Stimulated activated effector memory CD8-positive, alpha-beta T cell treated with anti-CD3 and anti-CD28 coated beads, Interleukin-12 subunit alpha, Interleukin-12 subunit beta, amount 100 ng/mL, for 72 hours (primary cell): ENCODE measurements at regions not wholly inside any gene's neighbourhood (a gene's known extent, or its start where the extent isn't known, plus 50 kb on each side); places are given as distances from the start of the nearest gene placed in this dataset.
"Not testable (repeated sequence)": the region's sequence is repeated elsewhere in the genome, so short reads cannot be mapped to it uniquely, and the experiment has no call there.

Experiments
- ATAC-seq: fragments of 150-1000 bp; cut with Tn5 transposase; 2 replicates; pipeline ENCODE4 v1.10.0; 2021
- DNase-seq, 2 donors: peaks; one replicate each; pipeline ENCODE4 v3.0.0; 2021 to 2022; ENCODE audit warnings: low spot score in 2 of 2
- H3K27ac Mint-ChIP-seq: one replicate; pipeline ENCODE4 v1.8.0; 2022; ENCODE audit warnings: mild to moderate bottlenecking, mixed read lengths
- H3K36me3 Mint-ChIP-seq: one replicate; pipeline ENCODE4 v1.8.0; 2022; ENCODE audit warnings: mild to moderate bottlenecking, mixed read lengths
- H3K4me1 Mint-ChIP-seq: one replicate; pipeline ENCODE4 v1.8.0; 2022; ENCODE audit warnings: mixed read lengths
- H3K4me3 Mint-ChIP-seq: one replicate; pipeline ENCODE4 v1.8.0; 2022; ENCODE audit warnings: mild to moderate bottlenecking, mixed read lengths
- H3K9me3 Mint-ChIP-seq: one replicate; pipeline ENCODE4 v1.8.0; 2022; ENCODE audit warnings: mixed read lengths

DNA sequence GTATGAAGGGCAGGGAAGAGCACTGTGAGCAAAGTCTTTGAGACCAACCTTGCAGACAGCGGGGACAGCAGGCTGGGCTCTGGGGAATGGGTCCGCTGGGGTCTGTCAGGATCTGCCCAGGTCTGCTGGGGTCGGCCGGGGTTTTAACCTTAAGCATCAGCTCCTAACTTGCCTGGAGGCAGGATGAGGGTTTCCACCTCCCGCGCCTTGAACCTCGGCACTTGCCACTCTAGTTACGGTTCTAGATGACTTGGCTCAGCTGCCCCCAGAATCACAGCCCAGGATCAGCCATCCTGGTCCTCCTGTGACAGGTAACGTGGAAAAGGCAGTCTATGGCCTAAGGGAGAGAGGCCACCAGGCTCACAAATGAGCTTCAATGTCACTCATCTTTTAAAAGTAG lies 50.4 kb upstream of the CACUL1 start:
- H3K4me1 Mint-ChIP-seq = no peaks in the 10 kb centered on the region
- no peaks in the 10 kb centered on the region for H3K9me3 Mint-ChIP-seq
- no peak overlapping the region for H3K4me3 Mint-ChIP-seq
- H3K27ac Mint-ChIP-seq = no peak overlapping the region
- ATAC-seq = no peak
- no peak for DNase-seq
- no peaks in the 10 kb centered on the region for H3K36me3 Mint-ChIP-seq

DNA sequence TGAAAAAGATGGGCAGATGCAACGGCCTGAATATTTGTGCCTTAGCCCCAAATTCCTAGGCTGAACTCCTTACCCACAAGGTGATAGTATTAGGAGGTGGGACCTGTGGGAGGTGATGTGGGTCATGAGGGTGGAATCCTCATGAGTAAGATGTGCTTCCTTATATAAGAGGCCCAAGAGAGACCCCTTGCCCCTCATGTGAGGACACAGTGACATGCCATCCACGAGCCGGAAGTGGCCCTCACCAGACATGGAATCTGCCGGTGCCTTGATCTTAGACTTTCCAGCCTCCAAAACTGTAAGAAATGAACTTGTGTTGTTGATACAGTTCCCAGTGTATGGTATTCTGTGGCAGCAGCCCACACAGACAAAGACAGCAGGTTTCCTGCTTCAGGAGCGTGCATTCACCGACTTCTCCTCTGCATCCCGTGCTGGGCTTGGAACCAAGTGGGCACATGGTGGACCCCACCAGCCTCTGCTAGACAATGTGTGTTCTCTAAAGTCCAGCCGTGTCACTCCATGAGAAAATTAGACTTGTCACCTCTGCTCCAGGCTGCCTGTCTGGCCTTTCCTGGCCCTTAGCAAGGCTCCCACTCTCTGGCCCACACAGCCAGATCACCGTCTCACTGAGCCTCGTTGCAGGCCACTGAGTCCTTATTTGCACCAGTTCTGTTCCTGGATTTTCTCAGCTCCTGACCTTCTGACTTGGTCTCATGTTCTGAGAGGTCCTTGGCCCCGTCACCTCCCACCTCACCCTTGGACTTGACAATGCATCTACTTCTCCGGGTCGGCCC lies 52.9 kb upstream of the CACUL1 start:
- no peaks in the 10 kb centered on the region for H3K9me3 Mint-ChIP-seq
- no peak overlapping the region for H3K27ac Mint-ChIP-seq
- H3K4me1 Mint-ChIP-seq = no peaks in the 10 kb centered on the region

DNA sequence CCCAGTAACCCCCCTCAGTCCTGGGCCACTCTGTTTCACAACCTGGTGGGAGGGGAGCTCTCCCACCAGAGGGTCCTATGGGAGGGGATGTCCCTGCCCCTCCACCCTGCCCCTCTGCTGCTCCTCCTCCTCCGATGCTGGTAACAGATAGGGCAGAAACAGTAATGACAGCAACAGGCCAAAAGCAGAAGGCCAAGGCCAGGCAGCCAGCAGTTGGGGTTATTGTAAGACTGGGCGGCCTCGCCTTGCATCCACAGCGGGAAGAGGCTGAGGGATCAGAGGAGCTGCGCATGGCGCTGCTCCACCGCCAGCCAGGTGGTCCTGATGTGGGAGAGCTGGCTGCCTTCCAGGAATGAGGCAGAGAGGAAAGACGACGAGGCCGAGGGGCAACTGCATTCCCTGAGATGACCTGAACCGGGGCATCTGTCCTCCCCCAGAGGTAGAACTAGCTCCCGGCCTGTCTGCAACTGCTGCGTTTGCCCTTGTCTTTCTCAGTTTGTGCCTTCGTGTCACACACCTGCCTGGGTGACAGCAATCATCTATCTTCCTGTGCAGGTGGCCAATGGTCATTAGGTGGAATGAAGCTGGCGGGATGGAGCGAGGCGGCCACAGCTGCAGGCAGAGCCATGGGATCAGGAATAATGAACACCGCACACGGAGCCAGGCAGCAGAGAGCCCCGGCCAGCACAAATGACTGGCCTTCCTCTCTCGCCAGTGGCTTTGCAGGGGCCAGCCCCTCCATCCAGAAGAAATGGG lies 54.0 kb upstream of the CACUL1 start:
- DNase-seq = no peak
- no peaks in the 10 kb centered on the region for H3K9me3 Mint-ChIP-seq
- no peak overlapping the region for H3K4me3 Mint-ChIP-seq
- H3K4me1 Mint-ChIP-seq = no peaks in the 10 kb centered on the region
- no peak for ATAC-seq
- H3K27ac Mint-ChIP-seq = no peak overlapping the region
- H3K36me3 Mint-ChIP-seq = no peaks in the 10 kb centered on the region

More for the DNA sequence above, 52.9 kb upstream of the CACUL1 start:
- DNase-seq (no peak), ATAC-seq (no peak)
- Mint-ChIP-seq H3K4me3 (no peak overlapping the region), H3K36me3 (no peaks in the 10 kb centered on the region)

DNA sequence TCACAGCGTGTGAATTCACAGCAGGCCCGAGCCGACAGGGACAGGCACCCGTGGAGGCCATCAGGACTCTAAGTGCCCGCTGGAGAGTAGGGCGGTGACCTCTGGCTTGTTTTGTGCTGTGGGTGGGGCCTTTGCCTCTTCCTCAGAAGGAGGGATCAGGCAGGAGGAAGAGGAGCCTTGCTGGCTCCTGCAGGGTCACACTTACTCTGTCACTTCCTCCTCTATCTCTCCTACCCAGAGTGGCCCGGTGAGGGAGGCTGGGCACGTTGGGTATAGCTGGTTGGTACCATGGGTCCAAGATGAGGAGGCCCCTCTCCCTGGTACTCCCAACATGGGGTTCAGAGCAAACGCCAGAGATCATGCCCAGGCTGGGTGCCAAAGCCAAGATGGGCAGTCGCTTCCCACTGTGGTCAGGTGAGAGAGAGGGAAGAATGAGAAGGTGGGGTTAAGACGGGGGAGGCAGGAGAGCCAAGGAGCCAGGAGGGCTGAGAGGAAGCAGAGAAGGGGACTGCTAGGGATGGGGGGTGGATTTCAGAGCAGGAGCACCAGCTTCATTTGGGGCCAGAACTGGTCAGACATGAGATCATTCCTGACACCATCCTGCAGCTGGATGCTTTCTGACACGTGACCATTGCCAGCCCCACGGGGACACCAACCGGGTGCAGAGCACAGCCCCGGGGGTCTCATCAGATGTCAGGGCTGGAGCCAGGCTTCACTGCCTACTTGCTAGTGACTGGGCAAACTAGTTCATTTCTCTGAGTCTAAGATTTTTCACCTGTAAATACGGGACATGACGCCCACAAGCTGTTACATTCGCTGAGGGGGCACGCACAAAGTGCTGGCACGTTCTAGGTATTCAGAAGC lies 54.8 kb upstream of the CACUL1 start:
- no peaks in the 10 kb centered on the region for H3K4me1 Mint-ChIP-seq
- no peak overlapping the region for H3K4me3 Mint-ChIP-seq
- H3K27ac Mint-ChIP-seq = no peak overlapping the region
- no peak for DNase-seq
- no peaks in the 10 kb centered on the region for H3K9me3 Mint-ChIP-seq
- no peaks in the 10 kb centered on the region for H3K36me3 Mint-ChIP-seq
- no peak for ATAC-seq

DNA sequence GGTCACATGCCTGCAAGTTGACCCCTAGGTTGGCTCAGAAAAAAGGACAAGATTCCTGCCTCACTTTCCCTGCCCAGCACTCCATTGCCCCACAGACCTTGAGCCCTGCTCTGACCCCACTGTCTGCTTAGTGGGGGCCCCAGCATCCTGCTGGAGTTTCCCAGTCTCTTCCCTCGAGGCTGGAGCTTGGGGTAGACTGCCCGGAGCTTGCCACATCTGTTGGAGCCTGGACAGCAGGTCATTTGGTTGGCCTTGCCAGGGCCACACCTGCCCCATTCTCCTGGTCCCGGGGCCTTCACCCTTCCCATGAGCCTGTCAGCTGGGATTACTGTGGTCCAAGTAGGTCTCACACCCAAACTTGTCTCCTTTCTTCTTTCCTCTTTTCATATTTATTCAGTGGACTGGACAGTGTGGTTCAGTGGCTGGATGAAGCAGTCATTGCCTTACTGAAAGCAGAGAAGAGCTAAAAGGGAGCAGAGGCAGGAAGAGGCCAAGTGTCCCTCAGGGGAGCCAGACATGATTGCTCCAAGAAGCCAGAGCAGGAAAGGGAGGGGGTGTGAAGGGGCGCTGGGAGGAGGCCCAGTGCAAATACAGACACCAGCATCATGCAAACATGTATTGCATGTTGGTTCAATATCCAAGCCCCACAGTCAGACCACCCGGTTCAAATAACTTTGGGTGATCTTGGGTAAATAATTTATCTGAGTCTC lies 56.2 kb upstream of the CACUL1 start:
- no peak overlapping the region for H3K27ac Mint-ChIP-seq
- H3K9me3 Mint-ChIP-seq = no peaks in the 10 kb centered on the region
- no peaks in the 10 kb centered on the region for H3K36me3 Mint-ChIP-seq
- ATAC-seq (no peak), DNase-seq (no peak)
- no peak overlapping the region for H3K4me3 Mint-ChIP-seq
- H3K4me1 Mint-ChIP-seq = no peaks in the 10 kb centered on the region

DNA sequence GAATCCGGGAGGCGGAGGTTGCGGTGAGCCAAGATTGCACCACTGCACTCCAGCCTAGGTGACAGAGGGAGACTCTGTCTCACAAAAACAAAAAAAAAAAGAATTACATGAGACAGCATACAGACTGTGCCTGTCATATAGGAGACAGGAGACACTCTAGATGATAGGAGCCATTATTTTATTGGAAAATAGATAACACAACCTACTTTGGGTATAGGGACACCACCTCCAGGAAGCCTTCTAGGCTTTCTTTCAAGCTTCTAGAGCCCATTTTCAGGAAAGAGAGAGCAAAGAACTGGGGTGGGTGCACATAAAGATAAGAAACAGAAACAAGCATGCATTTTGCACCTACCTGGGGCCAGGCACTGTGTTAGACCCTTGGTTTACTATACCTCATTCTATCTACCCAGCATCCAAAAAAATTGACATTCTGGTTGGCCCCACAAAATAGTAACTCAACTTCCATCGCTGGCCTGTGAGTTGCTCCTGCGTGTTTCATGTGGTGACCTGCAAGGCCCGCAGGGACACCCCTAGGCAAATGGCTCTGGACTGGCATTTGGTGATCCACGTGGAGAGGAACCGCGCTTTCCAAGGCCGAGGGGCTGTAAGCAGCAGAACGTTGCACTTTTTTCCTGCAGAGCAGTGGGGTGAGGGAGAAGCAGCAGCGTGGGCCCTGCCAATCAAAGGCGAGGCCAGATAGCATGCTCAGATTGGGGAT lies 57.1 kb upstream of the CACUL1 start:
- no peaks in the 10 kb centered on the region for H3K4me1 Mint-ChIP-seq
- DNase-seq (no peak), ATAC-seq (no peak)
- no peak overlapping the region for H3K27ac Mint-ChIP-seq
- no peak overlapping the region for H3K4me3 Mint-ChIP-seq
- H3K36me3 Mint-ChIP-seq = no peaks in the 10 kb centered on the region
- H3K9me3 Mint-ChIP-seq = no peaks in the 10 kb centered on the region

DNA sequence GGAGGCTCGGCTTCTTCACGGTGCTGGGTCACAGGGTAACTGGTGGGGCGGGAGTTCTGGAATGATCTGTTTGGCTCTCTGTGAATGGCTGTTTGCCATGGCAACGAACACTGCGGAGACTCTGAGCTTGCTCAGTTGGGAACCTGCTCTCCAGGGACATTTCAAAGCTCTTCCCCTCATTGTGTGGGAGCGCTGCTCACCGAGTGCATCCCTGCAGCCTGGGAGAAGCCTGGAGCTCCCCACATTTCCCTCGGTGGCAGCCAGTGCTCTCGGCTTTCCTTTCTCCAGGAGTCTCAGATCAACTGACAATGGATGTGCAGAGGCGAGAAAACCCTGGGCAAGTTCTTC lies 57.6 kb upstream of the CACUL1 start:
- ATAC-seq = no peak
- Mint-ChIP-seq H3K4me3 (no peak overlapping the region), H3K27ac (no peak overlapping the region), H3K4me1 (no peaks in the 10 kb centered on the region), H3K36me3 (no peaks in the 10 kb centered on the region), H3K9me3 (no peaks in the 10 kb centered on the region)
- no peak for DNase-seq

DNA sequence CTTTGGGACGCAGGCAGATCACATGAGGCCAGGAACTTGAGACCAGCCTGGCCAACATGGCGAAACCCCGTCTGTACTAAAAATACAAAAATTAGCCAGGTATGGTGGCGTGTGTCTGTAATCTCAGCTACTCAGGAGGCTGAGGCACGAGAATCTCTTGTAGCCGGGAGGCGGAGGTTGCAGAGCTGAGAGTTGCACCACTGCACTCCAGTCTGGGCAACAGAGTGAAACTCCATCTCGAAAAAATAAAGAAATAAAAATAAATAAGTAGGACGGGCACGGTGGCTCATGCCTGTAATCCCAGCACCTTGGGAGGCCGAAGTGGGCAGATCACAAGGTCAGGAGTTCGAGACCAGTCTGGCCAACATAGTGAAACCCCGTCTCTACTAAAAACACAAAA lies 58.2 kb upstream of the CACUL1 start:
- not testable (repeated sequence) for DNase-seq, ATAC-seq, H3K36me3 Mint-ChIP-seq, H3K27ac Mint-ChIP-seq, H3K4me3 Mint-ChIP-seq, H3K9me3 Mint-ChIP-seq, H3K4me1 Mint-ChIP-seq

DNA sequence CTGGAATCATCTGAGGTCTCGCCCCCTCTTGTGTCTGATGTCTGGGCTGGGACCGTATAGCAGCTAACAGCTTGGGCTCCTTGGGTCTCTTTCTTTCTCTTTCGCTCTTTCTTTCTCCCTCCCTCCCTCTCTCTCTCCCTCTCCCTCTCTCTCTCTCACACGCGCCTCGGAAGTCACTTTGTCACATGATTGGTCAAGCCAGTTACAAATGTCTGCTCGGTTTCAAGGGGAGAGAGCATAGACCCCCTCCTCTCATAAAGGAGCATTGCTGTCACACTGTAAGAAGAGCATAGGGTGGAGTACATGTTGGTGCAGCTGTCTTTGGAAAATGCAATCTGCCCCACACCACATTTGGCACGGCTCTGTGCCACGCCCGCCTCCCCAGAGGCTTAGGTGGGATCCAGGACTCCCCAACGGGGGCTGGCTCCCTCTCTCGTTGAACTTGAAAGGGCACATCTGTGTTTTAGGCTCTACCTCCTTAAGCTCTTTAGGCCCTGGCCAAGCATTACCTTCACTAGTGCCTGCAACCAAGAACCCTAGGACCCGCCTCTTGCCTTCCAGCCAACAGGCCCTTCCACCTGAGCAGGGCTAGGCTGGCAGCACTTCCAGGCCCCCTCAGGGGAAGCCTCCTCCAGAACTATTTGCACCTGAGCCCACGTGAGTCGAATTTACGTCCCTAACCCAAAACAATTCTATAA lies 61.9 kb upstream of the CACUL1 start:
- DNase-seq (no peak), ATAC-seq (no peak)
- no peaks in the 10 kb centered on the region for H3K36me3 Mint-ChIP-seq
- no peaks in the 10 kb centered on the region for H3K4me1 Mint-ChIP-seq
- H3K4me3 Mint-ChIP-seq = no peak overlapping the region
- no peaks in the 10 kb centered on the region for H3K9me3 Mint-ChIP-seq
- no peak overlapping the region for H3K27ac Mint-ChIP-seq

DNA sequence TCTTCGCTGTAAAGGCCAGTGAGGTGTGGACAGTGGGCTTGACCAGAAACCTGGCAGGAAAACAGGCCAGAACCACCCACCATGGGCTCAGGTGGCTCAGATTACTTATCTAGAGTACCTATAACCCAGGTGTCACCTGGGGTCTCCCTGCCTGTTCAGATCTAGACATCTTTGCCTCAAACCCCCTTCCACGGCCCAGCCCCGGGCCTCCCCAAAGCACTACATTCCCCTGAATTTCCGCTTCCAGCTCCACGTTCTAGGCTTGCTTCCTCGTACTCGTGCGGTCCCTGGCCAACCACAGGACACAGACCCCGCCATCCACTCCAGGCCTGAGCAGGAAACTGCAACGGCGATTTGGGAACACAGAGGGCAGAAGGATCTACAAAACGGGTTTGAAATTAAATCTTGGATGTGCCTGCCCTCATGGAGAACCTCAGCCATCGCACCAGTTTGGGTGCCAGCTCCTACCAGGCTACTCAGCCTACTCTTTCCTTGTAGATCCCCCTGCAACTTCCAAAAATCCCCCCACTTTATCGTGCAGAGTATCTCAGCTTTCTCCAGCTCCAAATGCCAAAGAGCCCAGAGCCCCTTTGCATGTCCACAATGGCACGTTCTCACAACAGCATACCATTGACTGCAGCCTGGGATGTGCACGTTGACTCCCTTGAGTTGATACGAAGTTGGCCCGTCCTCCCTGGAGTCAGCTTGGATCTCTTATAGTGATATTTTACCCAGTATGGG lies 62.7 kb upstream of the CACUL1 start:
- no peaks in the 10 kb centered on the region for H3K36me3 Mint-ChIP-seq
- H3K4me1 Mint-ChIP-seq = no peaks in the 10 kb centered on the region
- no peak overlapping the region for H3K4me3 Mint-ChIP-seq
- DNase-seq (no peak), ATAC-seq (no peak)
- no peaks in the 10 kb centered on the region for H3K9me3 Mint-ChIP-seq
- no peak overlapping the region for H3K27ac Mint-ChIP-seq

DNA sequence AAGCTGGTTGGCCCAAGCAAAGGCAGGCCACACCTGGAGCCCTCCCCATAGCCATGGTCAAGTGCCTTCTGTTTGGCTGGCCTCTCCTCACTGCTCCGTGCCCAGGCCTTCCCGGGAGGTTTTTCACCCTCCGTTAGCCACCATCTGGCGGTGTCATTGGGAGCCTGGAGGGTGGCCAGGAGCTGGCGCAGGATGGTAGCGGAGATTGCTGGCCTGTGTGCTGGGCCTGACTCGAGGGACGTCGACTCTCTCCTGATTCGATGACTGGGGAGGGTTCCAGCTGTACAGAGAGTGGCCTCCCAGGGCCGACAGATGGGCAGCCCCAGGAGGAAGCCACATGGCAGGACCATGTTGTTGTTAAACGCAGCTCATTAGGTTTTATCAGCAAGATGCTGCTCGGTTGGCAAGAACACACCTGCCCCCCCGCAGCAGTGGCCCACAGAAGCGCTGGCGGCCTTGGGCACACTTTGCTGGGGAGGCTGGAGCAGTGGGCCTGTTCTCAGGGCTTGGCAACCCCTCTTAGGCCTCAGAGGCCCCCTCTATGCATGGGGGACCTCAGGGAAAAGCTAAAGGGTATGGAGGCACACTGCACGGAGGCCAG lies 64.0 kb upstream of the CACUL1 start:
- Mint-ChIP-seq H3K4me3 (no peak overlapping the region), H3K9me3 (no peaks in the 10 kb centered on the region), H3K36me3 (no peaks in the 10 kb centered on the region), H3K4me1 (no peaks in the 10 kb centered on the region), H3K27ac (no peak overlapping the region)
- no peak for DNase-seq
- no peak for ATAC-seq

DNA sequence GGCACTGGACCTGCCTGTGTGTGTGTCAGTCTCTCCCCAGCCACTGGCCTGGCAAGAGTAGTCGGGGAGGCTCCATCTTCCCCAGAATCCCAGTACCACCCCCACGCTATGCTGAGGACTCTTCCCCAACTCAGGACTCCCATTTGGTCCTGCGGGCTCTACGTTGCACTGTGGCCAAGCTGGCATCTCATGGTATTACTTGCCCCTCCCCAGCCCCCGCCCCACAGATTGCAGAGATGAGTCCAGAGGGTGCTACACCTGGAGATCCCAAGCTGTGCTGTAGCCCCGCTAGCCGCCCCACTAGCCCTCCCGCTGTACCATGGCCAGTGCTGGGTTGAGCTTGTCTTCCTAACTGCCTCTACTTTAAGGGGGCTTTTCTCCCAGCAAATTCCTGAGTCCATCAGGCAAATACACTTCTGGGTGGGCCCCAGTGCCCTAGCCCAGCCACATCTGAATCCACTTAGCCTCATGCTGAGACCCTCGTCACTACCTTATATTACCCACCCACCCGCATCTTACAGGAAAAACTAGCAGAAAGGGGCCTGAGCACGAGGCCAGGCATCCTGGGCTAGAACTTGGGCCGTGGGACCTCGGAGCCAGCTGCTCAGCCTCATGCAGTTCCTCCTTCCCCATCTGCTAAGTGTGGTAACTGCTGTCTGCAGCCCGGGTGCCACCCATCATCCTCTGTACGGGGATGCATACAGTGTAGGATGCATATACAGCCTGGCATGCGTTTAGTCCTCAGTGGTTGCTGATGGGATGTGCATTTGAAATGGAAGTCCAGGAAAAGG lies 65.8 kb upstream of the CACUL1 start:
- no peaks in the 10 kb centered on the region for H3K36me3 Mint-ChIP-seq
- H3K4me3 Mint-ChIP-seq = no peak overlapping the region
- no peak for DNase-seq
- H3K27ac Mint-ChIP-seq = no peak overlapping the region
- H3K9me3 Mint-ChIP-seq = no peaks in the 10 kb centered on the region
- no peaks in the 10 kb centered on the region for H3K4me1 Mint-ChIP-seq
- no peak for ATAC-seq
